Stimulated activated naive CD8-positive, alpha-beta T cell treated with anti-CD3 and anti-CD28 coated beads, Interleukin-15, amount 100 ng/mL, for 72 hours (primary cell): ENCODE measurements at regions not wholly inside any gene's neighbourhood (a gene's known extent, or its start where the extent isn't known, plus 50 kb on each side); places are given as distances from the start of the nearest gene placed in this dataset.
"Not testable (repeated sequence)": the region's sequence is repeated elsewhere in the genome, so short reads cannot be mapped to it uniquely, and the experiment has no call there.

Source experiments
- ATAC-seq: fragments of 150-1000 bp; cut with Tn5 transposase; 2 replicates; pipeline ENCODE4 v1.10.0; 2021; ENCODE audit warnings: mild to moderate bottlenecking, moderate library complexity
- DNase-seq, 2 donors: peaks; one replicate each; pipeline ENCODE4 v3.0.0; 2021 to 2022
- H3K27ac Mint-ChIP-seq, 2 donors: one replicate each; pipeline ENCODE4 v1.8.0; 2022; ENCODE audit warnings: mild to moderate bottlenecking in 2 of 2, mixed read lengths in 2 of 2, moderate library complexity in 2 of 2
- H3K27me3 Mint-ChIP-seq: one replicate; pipeline ENCODE4 v1.8.0; 2022; ENCODE audit warnings: mixed read lengths
- H3K4me1 Mint-ChIP-seq: one replicate; pipeline ENCODE4 v1.8.0; 2022; ENCODE audit warnings: mild to moderate bottlenecking, mixed read lengths
- H3K4me3 Mint-ChIP-seq, 2 donors: one replicate each; pipeline ENCODE4 v1.8.0; 2022; ENCODE audit warnings: mild to moderate bottlenecking in 2 of 2, mixed read lengths in 2 of 2, moderate library complexity in 1 of 2
- H3K9me3 Mint-ChIP-seq, 2 donors: one replicate each; pipeline ENCODE4 v1.8.0; 2022; ENCODE audit warnings: mixed read lengths in 2 of 2

DNA sequence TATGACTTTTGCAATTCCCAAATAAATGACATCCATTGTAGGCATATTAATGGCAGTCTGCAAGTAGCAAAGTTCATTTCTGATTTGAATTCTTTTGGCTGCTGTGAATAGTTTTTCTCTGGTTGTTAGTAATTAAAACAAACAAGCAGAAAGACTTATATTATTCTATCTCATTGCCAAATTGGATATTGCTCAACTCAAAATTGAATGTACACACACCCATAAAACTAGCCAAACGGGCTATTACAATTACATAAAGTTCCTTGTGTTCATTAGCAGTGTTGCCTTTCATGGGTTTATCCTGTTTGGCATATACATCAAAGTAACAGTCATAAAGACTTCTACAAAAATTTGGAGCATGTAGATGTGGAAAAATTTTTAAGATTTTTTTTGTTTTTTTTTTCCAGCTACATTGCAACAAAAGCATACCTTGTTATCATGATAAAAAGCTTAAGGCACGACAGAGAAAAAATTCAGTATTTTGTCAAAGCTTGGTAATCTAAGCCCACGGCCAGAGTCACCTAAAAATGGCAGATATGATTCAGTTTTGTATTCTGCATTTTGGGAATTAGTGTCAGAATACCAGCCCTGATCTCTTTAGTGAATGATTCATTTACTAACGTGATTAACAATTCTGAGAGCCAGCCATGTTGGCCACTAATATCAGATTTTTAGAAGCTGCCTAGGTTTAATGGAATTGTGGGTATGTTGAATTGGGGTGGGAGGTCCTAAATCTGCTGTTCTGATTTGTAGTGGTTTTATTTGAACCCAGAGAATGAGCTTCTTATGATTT is 108.4 kb downstream of the KLF5 start:
- Mint-ChIP-seq H3K9me3 (no peaks in the 10 kb centered on the region), H3K4me1 (no peaks in the 10 kb centered on the region), H3K27ac (no peak overlapping the region), H3K27me3 (no peaks in the 10 kb centered on the region), H3K4me3 (no peak overlapping the region)
- ATAC-seq (no peak), DNase-seq (no peak)

DNA sequence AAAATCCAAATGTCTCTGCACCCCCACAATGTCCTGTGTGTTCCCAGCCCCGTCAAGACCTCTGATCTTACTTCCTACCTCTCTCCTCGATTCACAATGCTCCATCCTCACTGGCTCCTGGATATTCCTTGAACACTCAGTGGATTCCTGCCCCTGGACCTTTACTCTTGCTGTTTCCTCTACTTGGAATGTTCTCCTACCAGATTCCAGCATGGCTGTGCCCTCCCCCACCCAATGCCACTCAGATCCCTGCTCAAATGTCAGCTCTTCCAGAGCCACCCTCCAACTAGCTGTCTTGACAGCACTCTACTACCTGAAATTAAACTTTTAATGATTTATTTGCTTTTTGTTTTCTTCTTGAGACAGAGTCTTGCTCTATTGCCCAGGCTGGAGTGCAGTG is 107.4 kb downstream of the KLF5 start:
- no peaks in the 10 kb centered on the region for H3K9me3 Mint-ChIP-seq
- no peak for ATAC-seq
- no peaks in the 10 kb centered on the region for H3K4me1 Mint-ChIP-seq
- no peaks in the 10 kb centered on the region for H3K27me3 Mint-ChIP-seq
- H3K27ac Mint-ChIP-seq = no peak overlapping the region
- no peak overlapping the region for H3K4me3 Mint-ChIP-seq
- no peak for DNase-seq

- Mint-ChIP-seq H3K4me3 (no peak overlapping the region), H3K4me1 (no peaks in the 10 kb centered on the region), H3K27ac (no peak overlapping the region), H3K27me3 (no peaks in the 10 kb centered on the region), H3K9me3 (peaks cover 8 to 14% of the 10 kb centered on the region in 2 donors)
- ATAC-seq (peak; percentile 45), DNase-seq (no peak)
Measured at GRCh38 chr13:73162912-73163911, 104.4 kb downstream of the KLF5 start.

- not testable (repeated sequence) for H3K4me1 Mint-ChIP-seq, ATAC-seq, H3K27ac Mint-ChIP-seq, H3K4me3 Mint-ChIP-seq, H3K27me3 Mint-ChIP-seq, DNase-seq
- H3K9me3 Mint-ChIP-seq = peaks cover 8 to 14% of the 10 kb centered on the region in 2 donors
Measured at GRCh38 chr13:73160371-73161031, 101.7 kb downstream of the KLF5 start.

GRCh38 chr13:73158851-73159250 is 100.0 kb downstream of the KLF5 start:
- Mint-ChIP-seq H3K9me3 (peaks cover 8 to 14% of the 10 kb centered on the region in 2 donors), H3K27ac (no peak overlapping the region), H3K4me1 (no peaks in the 10 kb centered on the region), H3K27me3 (no peaks in the 10 kb centered on the region), H3K4me3 (no peak overlapping the region)
- ATAC-seq (no peak), DNase-seq (no peak)

DNA sequence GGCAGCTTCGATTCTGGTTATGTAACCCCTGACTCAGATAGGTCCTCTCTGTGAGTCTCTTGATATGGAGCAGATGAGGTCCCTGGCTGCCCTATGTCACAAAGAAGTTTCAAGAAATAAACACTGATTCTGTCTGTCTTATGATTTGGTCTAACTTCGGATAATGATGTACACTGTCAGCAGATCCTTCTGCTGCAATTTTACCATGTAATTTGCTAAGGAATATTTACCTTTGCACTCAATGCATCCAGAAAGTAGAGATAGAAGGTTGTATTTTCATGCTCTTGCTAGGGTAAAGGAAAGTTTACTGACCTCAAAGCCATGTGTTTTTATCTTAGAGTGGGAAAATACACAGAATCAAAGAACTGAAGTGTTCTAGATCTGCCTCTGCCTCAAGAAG is 98.2 kb downstream of the KLF5 start:
- H3K9me3 Mint-ChIP-seq = peaks cover 8 to 14% of the 10 kb centered on the region in 2 donors
- no peak for ATAC-seq
- no peaks in the 10 kb centered on the region for H3K4me1 Mint-ChIP-seq
- no peak overlapping the region for H3K4me3 Mint-ChIP-seq
- H3K27ac Mint-ChIP-seq = no peak overlapping the region
- no peak for DNase-seq
- H3K27me3 Mint-ChIP-seq = no peaks in the 10 kb centered on the region

- Mint-ChIP-seq H3K27ac (no peak overlapping the region), H3K4me3 (no peak overlapping the region), H3K4me1 (no peaks in the 10 kb centered on the region), H3K9me3 (no peaks in the 10 kb centered on the region), H3K27me3 (no peaks in the 10 kb centered on the region)
- DNase-seq (no peak), ATAC-seq (no peak)
Measured at GRCh38 chr13:73146707-73147106, 87.9 kb downstream of the KLF5 start.

GRCh38 chr13:73142071-73142470 is 83.3 kb downstream of the KLF5 start:
- no peak overlapping the region for H3K27ac Mint-ChIP-seq
- ATAC-seq = no peak

DNA sequence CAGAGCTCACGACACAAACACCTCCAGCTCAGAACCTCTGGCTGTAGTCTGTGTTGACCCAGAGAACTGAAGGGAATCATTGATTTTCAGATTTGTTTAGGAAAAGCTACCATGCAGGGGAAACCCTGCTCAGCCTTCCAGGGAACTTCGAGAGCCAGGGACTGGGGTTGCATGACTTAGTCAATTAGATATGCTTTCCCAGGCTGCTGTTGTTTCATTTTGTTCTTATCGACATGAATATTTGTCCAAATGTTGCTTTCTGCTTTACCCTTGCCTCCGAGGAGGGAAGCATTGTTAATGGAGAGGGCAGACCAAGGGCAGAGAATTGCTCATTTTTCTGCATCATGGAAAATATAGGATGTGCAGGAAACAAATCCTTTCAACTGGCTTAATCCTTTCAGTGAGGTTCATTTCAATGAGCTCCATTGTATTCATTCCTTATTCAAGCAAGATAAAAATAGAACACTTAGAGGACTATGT is 82.5 kb downstream of the KLF5 start:
- DNase-seq (no peak), ATAC-seq (no peak)
- no peaks in the 10 kb centered on the region for H3K27me3 Mint-ChIP-seq
- no peak overlapping the region for H3K27ac Mint-ChIP-seq
- H3K9me3 Mint-ChIP-seq = no peaks in the 10 kb centered on the region
- no peak overlapping the region for H3K4me3 Mint-ChIP-seq
- H3K4me1 Mint-ChIP-seq = no peaks in the 10 kb centered on the region

More at GRCh38 chr13:73142071-73142470, 83.3 kb downstream of the KLF5 start:
- no peak for DNase-seq
- Mint-ChIP-seq H3K9me3 (no peaks in the 10 kb centered on the region), H3K4me3 (no peak overlapping the region), H3K27me3 (no peaks in the 10 kb centered on the region), H3K4me1 (no peaks in the 10 kb centered on the region)

DNA sequence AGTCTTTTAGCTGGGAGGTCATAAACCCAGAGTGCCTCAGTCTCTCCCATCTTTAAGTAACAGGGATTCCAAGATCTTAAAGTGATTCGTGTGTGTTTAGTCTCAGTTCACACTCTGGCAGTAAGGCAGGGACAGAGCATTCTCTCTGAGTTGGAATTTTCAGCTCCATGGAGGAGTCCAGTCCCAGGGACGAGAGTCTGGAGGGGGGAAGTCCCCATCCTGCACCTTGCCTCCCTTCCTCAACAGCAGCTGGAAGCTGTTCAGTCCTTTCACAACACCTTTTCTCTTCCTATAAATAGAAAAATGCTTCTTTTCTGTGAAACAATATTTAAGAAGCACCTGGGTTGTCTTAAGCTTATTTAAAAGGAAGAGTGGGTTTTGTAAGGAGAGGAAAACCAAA is 82.0 kb downstream of the KLF5 start:
- ATAC-seq (no peak), DNase-seq (no peak)
- H3K4me1 Mint-ChIP-seq = no peaks in the 10 kb centered on the region
- H3K27me3 Mint-ChIP-seq = no peaks in the 10 kb centered on the region
- no peaks in the 10 kb centered on the region for H3K9me3 Mint-ChIP-seq
- no peak overlapping the region for H3K4me3 Mint-ChIP-seq
- no peak overlapping the region for H3K27ac Mint-ChIP-seq

- no peak for DNase-seq
- H3K27ac Mint-ChIP-seq = no peak overlapping the region
- no peaks in the 10 kb centered on the region for H3K4me1 Mint-ChIP-seq
- H3K9me3 Mint-ChIP-seq = no peaks in the 10 kb centered on the region
- no peaks in the 10 kb centered on the region for H3K27me3 Mint-ChIP-seq
- no peak for ATAC-seq
- no peak overlapping the region for H3K4me3 Mint-ChIP-seq
Measured at GRCh38 chr13:73138638-73139491, 80.1 kb downstream of the KLF5 start.

- no peak overlapping the region for H3K4me3 Mint-ChIP-seq
- H3K9me3 Mint-ChIP-seq = no peaks in the 10 kb centered on the region
- H3K27me3 Mint-ChIP-seq = no peaks in the 10 kb centered on the region
- peak overlapping the region in 1 of 2 donors; percentile 51 for H3K27ac Mint-ChIP-seq
- ATAC-seq (no peak), DNase-seq (no peak)
- H3K4me1 Mint-ChIP-seq = no peaks in the 10 kb centered on the region
Measured at GRCh38 chr13:73138276-73138637, 79.5 kb downstream of the KLF5 start.

- no peak for DNase-seq
- ATAC-seq = no peak
- H3K27me3 Mint-ChIP-seq = no peaks in the 10 kb centered on the region
- no peak overlapping the region for H3K4me3 Mint-ChIP-seq
- no peaks in the 10 kb centered on the region for H3K9me3 Mint-ChIP-seq
- H3K27ac Mint-ChIP-seq = no peak overlapping the region
- no peaks in the 10 kb centered on the region for H3K4me1 Mint-ChIP-seq
Measured at GRCh38 chr13:73136776-73137175, 78.0 kb downstream of the KLF5 start.

- no peak overlapping the region for H3K27ac Mint-ChIP-seq
- DNase-seq = no peak
Measured at GRCh38 chr13:73133531-73133930, 74.7 kb downstream of the KLF5 start.

GRCh38 chr13:73131247-73131646 is 72.4 kb downstream of the KLF5 start:
- no peak overlapping the region for H3K4me3 Mint-ChIP-seq

More at GRCh38 chr13:73133531-73133930, 74.7 kb downstream of the KLF5 start:
- Mint-ChIP-seq H3K4me3 (no peak overlapping the region), H3K27me3 (no peaks in the 10 kb centered on the region), H3K9me3 (no peaks in the 10 kb centered on the region), H3K4me1 (no peaks in the 10 kb centered on the region)
- ATAC-seq = no peak

More at GRCh38 chr13:73131247-73131646, 72.4 kb downstream of the KLF5 start:
- H3K27ac Mint-ChIP-seq = no peak overlapping the region
- DNase-seq (no peak), ATAC-seq (no peak)
- no peaks in the 10 kb centered on the region for H3K27me3 Mint-ChIP-seq
- H3K4me1 Mint-ChIP-seq = no peaks in the 10 kb centered on the region
- no peaks in the 10 kb centered on the region for H3K9me3 Mint-ChIP-seq
